Activated T-cell treated with anti-CD3 and anti-CD28 coated beads, Interleukin-2, amount 50 U/mL, for 24 hours (primary cell): ENCODE measurements at regions not wholly inside any gene's neighbourhood (a gene's known extent, or its start where the extent isn't known, plus 50 kb on each side); places are given as distances from the start of the nearest gene placed in this dataset.
"Not testable (repeated sequence)": the region's sequence is repeated elsewhere in the genome, so short reads cannot be mapped to it uniquely, and the experiment has no call there.

Source experiments
- DNase-seq: peaks from one replicate; pipeline ENCODE4 v3.0.0-alpha.2; 2020
- H3K27ac Mint-ChIP-seq: 2 replicates; pipeline ENCODE4 v1.8.0; 2020; ENCODE audit warnings: mild to moderate bottlenecking, mixed read lengths
- H3K27me3 Mint-ChIP-seq: 2 replicates; pipeline ENCODE4 v1.8.0; 2020; ENCODE audit warnings: mixed read lengths
- H3K36me3 Mint-ChIP-seq: 2 replicates; pipeline ENCODE4 v1.8.0; 2020; ENCODE audit warnings: low read depth, mixed read lengths
- H3K4me1 Mint-ChIP-seq: 2 replicates; pipeline ENCODE4 v1.8.0; 2020; ENCODE audit warnings: low read depth, mixed read lengths
- H3K4me3 Mint-ChIP-seq: 2 replicates; pipeline ENCODE4 v1.8.0; 2020; ENCODE audit warnings: mild to moderate bottlenecking, moderate library complexity, mixed read lengths
- H3K9me3 Mint-ChIP-seq: 2 replicates; pipeline ENCODE4 v1.8.0; 2020; ENCODE audit warnings: mixed read lengths

- Mint-ChIP-seq H3K9me3 (peaks cover 5% of the 10 kb centered on the region), H3K4me3 (no peak overlapping the region), H3K27ac (no peak overlapping the region), H3K27me3 (no peaks in the 10 kb centered on the region), H3K36me3 (no peaks in the 10 kb centered on the region), H3K4me1 (no peaks in the 10 kb centered on the region)
- no peak for DNase-seq
Measured at GRCh38 chr5:99773290-99773689, 761.9 kb upstream of the FAM174A start.

- no peak overlapping the region for H3K4me3 Mint-ChIP-seq
- no peaks in the 10 kb centered on the region for H3K27me3 Mint-ChIP-seq
- peaks cover 9% of the 10 kb centered on the region for H3K9me3 Mint-ChIP-seq
- H3K27ac Mint-ChIP-seq: no peak overlapping the region
- H3K36me3 Mint-ChIP-seq: no peaks in the 10 kb centered on the region
- H3K4me1 Mint-ChIP-seq: no peaks in the 10 kb centered on the region
- DNase-seq: no peak
Measured at GRCh38 chr5:99771296-99771695, 763.9 kb upstream of the FAM174A start.

GRCh38 chr5:99765011-99765410 lies 770.2 kb upstream of the FAM174A start:
- no peak for DNase-seq
- Mint-ChIP-seq H3K9me3 (peaks cover 11% of the 10 kb centered on the region), H3K27me3 (no peaks in the 10 kb centered on the region), H3K4me3 (no peak overlapping the region), H3K36me3 (no peaks in the 10 kb centered on the region), H3K4me1 (no peaks in the 10 kb centered on the region), H3K27ac (no peak overlapping the region)

GRCh38 chr5:99763021-99763774 lies 772.0 kb upstream of the FAM174A start:
- H3K4me1 Mint-ChIP-seq: no peaks in the 10 kb centered on the region
- no peak for DNase-seq
- H3K27me3 Mint-ChIP-seq: no peaks in the 10 kb centered on the region
- no peak overlapping the region for H3K4me3 Mint-ChIP-seq
- H3K36me3 Mint-ChIP-seq: no peaks in the 10 kb centered on the region
- H3K27ac Mint-ChIP-seq: no peak overlapping the region
- H3K9me3 Mint-ChIP-seq: peaks cover 8% of the 10 kb centered on the region

GRCh38 chr5:99747342-99747741 lies 787.8 kb upstream of the FAM174A start:
- Mint-ChIP-seq H3K27ac (no peak overlapping the region), H3K27me3 (no peaks in the 10 kb centered on the region), H3K4me3 (no peak overlapping the region), H3K9me3 (peaks cover 13% of the 10 kb centered on the region), H3K36me3 (no peaks in the 10 kb centered on the region), H3K4me1 (no peaks in the 10 kb centered on the region)
- DNase-seq: no peak

GRCh38 chr5:99733146-99733545 lies 802.0 kb upstream of the FAM174A start:
- not testable (repeated sequence) for H3K36me3 Mint-ChIP-seq, H3K4me3 Mint-ChIP-seq, DNase-seq, H3K27me3 Mint-ChIP-seq, H3K27ac Mint-ChIP-seq, H3K9me3 Mint-ChIP-seq, H3K4me1 Mint-ChIP-seq

GRCh38 chr5:99730653-99731052 lies 801.8 kb upstream of the CHD1 start:
- not testable (repeated sequence) for H3K9me3 Mint-ChIP-seq, H3K36me3 Mint-ChIP-seq, H3K27me3 Mint-ChIP-seq, H3K4me1 Mint-ChIP-seq, H3K27ac Mint-ChIP-seq, DNase-seq, H3K4me3 Mint-ChIP-seq

GRCh38 chr5:99724732-99725290 lies 796.0 kb upstream of the CHD1 start:
- Mint-ChIP-seq H3K9me3 (no peaks in the 10 kb centered on the region), H3K4me3 (no peak overlapping the region), H3K27me3 (no peaks in the 10 kb centered on the region), H3K36me3 (no peaks in the 10 kb centered on the region), H3K27ac (no peak overlapping the region), H3K4me1 (no peaks in the 10 kb centered on the region)
- DNase-seq: no peak

- Mint-ChIP-seq H3K4me3 (no peak overlapping the region), H3K36me3 (no peaks in the 10 kb centered on the region), H3K4me1 (no peaks in the 10 kb centered on the region), H3K9me3 (no peaks in the 10 kb centered on the region), H3K27me3 (no peaks in the 10 kb centered on the region), H3K27ac (no peak overlapping the region)
- DNase-seq: no peak
Measured at GRCh38 chr5:99721506-99721905, 792.7 kb upstream of the CHD1 start.

- Mint-ChIP-seq H3K9me3 (no peaks in the 10 kb centered on the region), H3K27me3 (no peaks in the 10 kb centered on the region)
Measured at GRCh38 chr5:99715921-99716320, 787.1 kb upstream of the CHD1 start.

GRCh38 chr5:99706160-99706559 lies 777.4 kb upstream of the CHD1 start:
- H3K4me3 Mint-ChIP-seq: no peak overlapping the region
- no peaks in the 10 kb centered on the region for H3K27me3 Mint-ChIP-seq
- no peaks in the 10 kb centered on the region for H3K9me3 Mint-ChIP-seq
- H3K36me3 Mint-ChIP-seq: no peaks in the 10 kb centered on the region
- DNase-seq: no peak
- no peaks in the 10 kb centered on the region for H3K4me1 Mint-ChIP-seq
- H3K27ac Mint-ChIP-seq: no peak overlapping the region

More at GRCh38 chr5:99715921-99716320, 787.1 kb upstream of the CHD1 start:
- H3K4me3 Mint-ChIP-seq: no peak overlapping the region
- no peaks in the 10 kb centered on the region for H3K36me3 Mint-ChIP-seq
- no peak for DNase-seq
- no peaks in the 10 kb centered on the region for H3K4me1 Mint-ChIP-seq
- H3K27ac Mint-ChIP-seq: no peak overlapping the region

GRCh38 chr5:99702565-99702964 lies 773.8 kb upstream of the CHD1 start:
- no peak overlapping the region for H3K27ac Mint-ChIP-seq
- no peak overlapping the region for H3K4me3 Mint-ChIP-seq
- H3K27me3 Mint-ChIP-seq: no peaks in the 10 kb centered on the region
- H3K4me1 Mint-ChIP-seq: no peaks in the 10 kb centered on the region
- no peaks in the 10 kb centered on the region for H3K36me3 Mint-ChIP-seq
- no peak for DNase-seq
- no peaks in the 10 kb centered on the region for H3K9me3 Mint-ChIP-seq

GRCh38 chr5:99694884-99695283 lies 766.1 kb upstream of the CHD1 start:
- Mint-ChIP-seq H3K4me3 (no peak overlapping the region), H3K4me1 (no peaks in the 10 kb centered on the region), H3K27me3 (no peaks in the 10 kb centered on the region), H3K9me3 (no peaks in the 10 kb centered on the region), H3K36me3 (no peaks in the 10 kb centered on the region), H3K27ac (no peak overlapping the region)
- no peak for DNase-seq

- Mint-ChIP-seq H3K27me3 (no peaks in the 10 kb centered on the region), H3K36me3 (no peaks in the 10 kb centered on the region), H3K27ac (no peak overlapping the region), H3K4me3 (no peak overlapping the region), H3K9me3 (peaks cover 5% of the 10 kb centered on the region), H3K4me1 (no peaks in the 10 kb centered on the region)
- DNase-seq: no peak
Measured at GRCh38 chr5:99686538-99686937, 757.7 kb upstream of the CHD1 start.

- Mint-ChIP-seq H3K27ac (no peak overlapping the region), H3K9me3 (peaks cover 3% of the 10 kb centered on the region)
Measured at GRCh38 chr5:99675974-99676373, 747.2 kb upstream of the CHD1 start.

More at GRCh38 chr5:99675974-99676373, 747.2 kb upstream of the CHD1 start:
- Mint-ChIP-seq H3K36me3 (no peaks in the 10 kb centered on the region), H3K4me3 (no peak overlapping the region), H3K4me1 (no peaks in the 10 kb centered on the region), H3K27me3 (no peaks in the 10 kb centered on the region)
- no peak for DNase-seq
